Left forelimb (tissue), 1 donor: ENCODE measurements at regions not wholly inside any gene's neighbourhood (a gene's known extent, or its start where the extent isn't known, plus 50 kb on each side); places are given as distances from the start of the nearest gene placed in this dataset.

ENCODE experiments used
- DNase-seq: peaks from one replicate; pipeline ENCODE4 v3.0.0-alpha.2; 2018; ENCODE audit warnings: low spot score

- DNase-seq = no peak
These were observed 368.9 kb downstream of the RNF144A start for GRCh38 chr2:7286120-7286519.

GRCh38 chr2:7288484-7288883, 371.3 kb downstream of the RNF144A start:
- DNase-seq = no peak

- DNase-seq = no peak
These were observed 372.5 kb downstream of the RNF144A start for GRCh38 chr2:7289697-7290096.

GRCh38 chr2:7292154-7292691, 375.0 kb downstream of the RNF144A start:
- no peak for DNase-seq

GRCh38 chr2:7309582-7309981, 392.4 kb downstream of the RNF144A start:
- no peak for DNase-seq

GRCh38 chr2:7324706-7325105, 407.5 kb downstream of the RNF144A start:
- DNase-seq = no peak

- no peak for DNase-seq
These were observed 408.0 kb downstream of the RNF144A start for GRCh38 chr2:7325186-7325585.

- no peak for DNase-seq
These were observed 412.3 kb downstream of the RNF144A start for GRCh38 chr2:7329465-7329864.

- DNase-seq = no peak
These were observed 416.1 kb downstream of the RNF144A start for GRCh38 chr2:7333189-7333765.

GRCh38 chr2:7333960-7334493, 416.8 kb downstream of the RNF144A start:
- DNase-seq = no peak

GRCh38 chr2:7338961-7339360, 421.7 kb downstream of the RNF144A start:
- no peak for DNase-seq

- DNase-seq = no peak
These were observed 429.1 kb downstream of the RNF144A start for GRCh38 chr2:7346336-7346735.

GRCh38 chr2:7348761-7349160, 431.5 kb downstream of the RNF144A start:
- no peak for DNase-seq

GRCh38 chr2:7352191-7352590, 435.0 kb downstream of the RNF144A start:
- DNase-seq = no peak

- no peak for DNase-seq
These were observed 436.4 kb downstream of the RNF144A start for GRCh38 chr2:7353571-7353970.

GRCh38 chr2:7355781-7356180, 438.6 kb downstream of the RNF144A start:
- no peak for DNase-seq

GRCh38 chr2:7356909-7357584, 439.8 kb downstream of the RNF144A start:
- DNase-seq = no peak

GRCh38 chr2:7357993-7358392, 440.8 kb downstream of the RNF144A start:
- DNase-seq = no peak

GRCh38 chr2:7358865-7359447, 441.7 kb downstream of the RNF144A start:
- no peak for DNase-seq

GRCh38 chr2:7363906-7364305, 446.7 kb downstream of the RNF144A start:
- DNase-seq = no peak

- no peak for DNase-seq
These were observed 451.0 kb downstream of the RNF144A start for GRCh38 chr2:7368211-7368610.

- no peak for DNase-seq
These were observed 455.9 kb downstream of the RNF144A start for GRCh38 chr2:7373156-7373555.

GRCh38 chr2:7375901-7376300, 458.7 kb downstream of the RNF144A start:
- DNase-seq = no peak
